ENCODE measurements at regions not wholly inside any gene's neighbourhood (a gene's known extent, or its start where the extent isn't known, plus 50 kb on each side); places are given as distances from the start of the nearest gene placed in this dataset.
A peak's percentile ranks its signal among the peaks of the same experiment; 100 is the strongest.

DNA sequence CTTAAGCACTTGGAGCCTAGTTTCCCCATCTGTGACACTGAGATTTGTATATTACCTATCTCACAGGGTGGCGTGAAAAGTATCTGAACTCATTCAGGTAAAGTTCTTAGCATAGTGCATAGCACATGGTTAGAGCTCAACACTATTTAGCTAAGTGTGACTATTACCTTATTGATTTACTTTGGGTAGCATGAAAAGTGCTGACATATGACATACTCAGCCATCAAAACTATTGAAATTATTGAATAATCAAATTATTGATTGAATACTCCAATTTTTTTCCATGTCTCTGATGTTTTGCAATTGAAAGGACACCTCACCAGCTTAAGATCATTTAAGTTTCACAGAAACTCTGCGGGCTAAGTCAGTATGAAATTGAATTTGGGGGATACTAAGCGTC is 715.0 kb downstream of the EFNB2 start:
- H3K14ac ChIP-seq (replicated peaks; ENCODE audit: low read depth, low read length) = no peak overlapping the region
- no peaks in the 10 kb centered on the region for H3K4me1 ChIP-seq (ENCODE audit: control insufficient read depth, insufficient read depth, low read length)
- no peak overlapping the region for H3K56ac ChIP-seq (ENCODE audit: extremely low read depth, insufficient read depth, low read length)
- H2BK120ac ChIP-seq (ENCODE audit: low read depth, low read length) = no peak overlapping the region
- no peak overlapping the region for H3K27ac ChIP-seq (ENCODE audit: insufficient read depth, low read length)
- H3K18ac ChIP-seq (ENCODE audit: low read depth, low read length) = no peak overlapping the region
- no TSS peak for BruUV-seq (replicated peaks)
- H3K9me3 ChIP-seq (ENCODE audit: control insufficient read depth, insufficient read depth, low read length) = no peaks in the 10 kb centered on the region
- no peak overlapping the region for H3K9ac ChIP-seq (ENCODE audit: low read depth, low read length)
- no peak overlapping the region for H3K4ac ChIP-seq (ENCODE audit: low read depth, low read length)
- H3K4me2 ChIP-seq (ENCODE audit: low read depth, low read length) = no peak overlapping the region
- WGBS, 2 experiments (ENCODE audit: extremely low coverage in 2 of 2, insufficient read length in 1 of 2) = no CpG with 5 or more reads among the region's 3 CpGs
- ChIA-PET CTCF (no interaction called here), POLR2A (ENCODE audit: unreplicated experiment) (no interaction called here)
- dilution Hi-C loops (cut with HindIII; ENCODE audit: low sequenced_read_pairs, unreplicated experiment) = no loop called here
- H2BK5ac ChIP-seq (ENCODE audit: low read depth, low read length, poor library complexity, severe bottlenecking) = no peak overlapping the region
- ATAC-seq (ENCODE audit: low read depth) = no peak
- H3K23ac ChIP-seq (ENCODE audit: low read depth, low read length) = no peak overlapping the region
- DNase-seq = no peak
- H2AK9ac ChIP-seq (replicated peaks; ENCODE audit: low read depth, low read length, poor library complexity) = no peak overlapping the region
- in situ Hi-C loops (cut with MboI; ENCODE audit: low sequenced_read_pairs) = no loop called here
- H3K27me3 ChIP-seq (ENCODE audit: control insufficient read depth, insufficient read depth, low read length) = no peaks in the 10 kb centered on the region
- H3K36me3 ChIP-seq (ENCODE audit: control insufficient read depth, insufficient read depth, low read length) = no peaks in the 10 kb centered on the region
- H2BK20ac ChIP-seq (ENCODE audit: low read depth, low read length) = no peak overlapping the region
- H2BK15ac ChIP-seq (ENCODE audit: low read depth, low read length) = no peak overlapping the region
- no peaks in the 10 kb centered on the region for H3K9me1 ChIP-seq (ENCODE audit: insufficient read depth, low read length)
- no peak overlapping the region for H4K5ac ChIP-seq (ENCODE audit: low read depth, low read length)
- no peaks in the 10 kb centered on the region for H3K79me1 ChIP-seq (ENCODE audit: low read depth in 1 of 2, low read length in 2 of 2)
- H4K8ac ChIP-seq (ENCODE audit: low read depth in 2 of 2, low read length in 2 of 2) = no peak overlapping the region
- no peak overlapping the region for H2AK5ac ChIP-seq (ENCODE audit: low read depth, low read length)
- intact Hi-C loops (cut with micrococcal nuclease) = no loop called here
- H4K20me1 ChIP-seq (ENCODE audit: insufficient read depth, low read length) = no peaks in the 10 kb centered on the region
- H4K91ac ChIP-seq (ENCODE audit: insufficient read depth, low read depth, low read length) = no peak overlapping the region
- no peak overlapping the region for H2AFZ ChIP-seq (replicated peaks; ENCODE audit: low read length, poor library complexity)
- no peak for TF ChIP-seq RFX5 (IDR thresholded peaks at IDR 0.05; ENCODE audit: low read depth, low read length)
- TF ChIP-seq MAFK (IDR thresholded peaks at IDR 0.05; ENCODE audit: low read depth, low read length) = peak; percentile 77
- H3K4me3 ChIP-seq (ENCODE audit: insufficient read depth, low read depth, low read length) = no peak overlapping the region

Measured in IMR-90 (cell line).